ENCODE measurements at regions not wholly inside any gene's neighbourhood (a gene's known extent, or its start where the extent isn't known, plus 50 kb on each side); places are given as distances from the start of the nearest gene placed in this dataset.

DNA sequence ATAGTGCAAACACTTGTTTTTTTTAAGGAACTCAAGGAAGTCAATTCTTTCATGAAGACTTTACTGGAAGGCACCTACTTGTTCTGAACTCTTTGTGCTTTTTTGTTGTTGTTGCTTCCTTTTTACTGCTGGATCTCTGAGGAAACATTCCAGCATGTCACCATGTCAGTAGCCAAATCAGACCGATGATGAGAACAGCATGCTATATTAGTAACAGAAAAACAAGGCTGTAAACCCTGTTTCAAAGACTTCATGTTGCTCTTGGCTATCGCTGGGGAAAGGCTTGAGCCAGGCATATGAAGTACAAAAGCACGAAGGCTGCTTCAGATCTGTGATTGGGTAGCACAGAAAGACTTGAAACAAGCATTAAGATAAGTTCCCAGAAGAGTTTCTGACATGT lies 125.6 kb upstream of the SLC5A12 start:
- H3K4me2 ChIP-seq (ENCODE audit: low read length): no peak overlapping the region
- no peaks in the 10 kb centered on the region for H3F3A ChIP-seq (ENCODE audit: insufficient read depth, low read length)
- no peaks in the 10 kb centered on the region for H3K36me3 ChIP-seq (ENCODE audit: insufficient read depth, low read length)
- no peaks in the 10 kb centered on the region for H4K20me1 ChIP-seq (ENCODE audit: insufficient read depth, low read length)
- H3K27me3 ChIP-seq (ENCODE audit: insufficient read depth, low read length): no peaks in the 10 kb centered on the region
- H3K79me2 ChIP-seq (ENCODE audit: insufficient read depth, low read length): no peaks in the 10 kb centered on the region
- 0 out of 2 replicates have a peak overlapping the region, but pooled peaks have one; percentile 49 for H2AFZ ChIP-seq (ENCODE audit: low read length)
- H3K27ac ChIP-seq (ENCODE audit: low read depth, low read length, poor library complexity, severe bottlenecking): peak overlapping the region; percentile 21
- H3K9me3 ChIP-seq (ENCODE audit: low read length): no peaks in the 10 kb centered on the region
- no peak overlapping the region for H3K9ac ChIP-seq (ENCODE audit: low read length)
- no peaks in the 10 kb centered on the region for H3K9me2 ChIP-seq (ENCODE audit: low read depth, low read length)
- no peak overlapping the region for H3K4me3 ChIP-seq (ENCODE audit: low read depth, low read length, poor library complexity, severe bottlenecking)
- TF ChIP-seq EZH2 (IDR thresholded peaks at IDR 0.05; ENCODE audit: borderline replicate concordance, low read length): no peak
- peaks cover 45% of the 10 kb centered on the region for H3K4me1 ChIP-seq (ENCODE audit: insufficient read depth, low read length, severe bottlenecking)

DNA sequence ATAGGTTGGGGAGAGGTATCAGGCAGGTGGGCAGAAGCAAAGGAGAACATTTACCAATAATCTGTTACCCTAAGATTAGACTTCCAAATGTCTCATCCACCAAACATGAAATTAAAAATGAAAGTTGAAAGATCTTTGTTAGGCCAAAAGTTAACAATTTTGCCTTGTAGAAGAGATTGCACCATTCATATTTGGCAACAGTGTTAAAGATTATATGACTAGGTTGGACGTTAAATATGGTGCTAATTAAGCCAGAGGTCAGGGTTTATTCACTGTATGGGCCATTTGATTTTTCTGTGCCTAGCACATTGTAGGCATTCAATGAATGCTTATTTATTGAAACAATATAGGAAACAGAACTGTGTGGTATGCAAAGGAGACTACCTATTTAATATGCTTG lies 126.1 kb upstream of the SLC5A12 start:
- Histone ChIP-seq H3K9me2 (ENCODE audit: low read depth, low read length) (no peaks in the 10 kb centered on the region), H2AFZ (ENCODE audit: low read length) (no peak overlapping the region), H3K27ac (ENCODE audit: low read depth, low read length, poor library complexity, severe bottlenecking) (peak overlapping the region; percentile 21), H4K20me1 (ENCODE audit: insufficient read depth, low read length) (no peaks in the 10 kb centered on the region), H3F3A (ENCODE audit: insufficient read depth, low read length) (no peaks in the 10 kb centered on the region), H3K27me3 (ENCODE audit: insufficient read depth, low read length) (no peaks in the 10 kb centered on the region), H3K9me3 (ENCODE audit: low read length) (no peaks in the 10 kb centered on the region), H3K9ac (ENCODE audit: low read length) (no peak overlapping the region), H3K4me2 (ENCODE audit: low read length) (no peak overlapping the region), H3K36me3 (ENCODE audit: insufficient read depth, low read length) (no peaks in the 10 kb centered on the region), H3K4me3 (ENCODE audit: low read depth, low read length, poor library complexity, severe bottlenecking) (no peak overlapping the region), H3K4me1 (ENCODE audit: insufficient read depth, low read length, severe bottlenecking) (peaks cover 41% of the 10 kb centered on the region), H3K79me2 (ENCODE audit: insufficient read depth, low read length) (no peaks in the 10 kb centered on the region)
- TF ChIP-seq, protein P1, sequence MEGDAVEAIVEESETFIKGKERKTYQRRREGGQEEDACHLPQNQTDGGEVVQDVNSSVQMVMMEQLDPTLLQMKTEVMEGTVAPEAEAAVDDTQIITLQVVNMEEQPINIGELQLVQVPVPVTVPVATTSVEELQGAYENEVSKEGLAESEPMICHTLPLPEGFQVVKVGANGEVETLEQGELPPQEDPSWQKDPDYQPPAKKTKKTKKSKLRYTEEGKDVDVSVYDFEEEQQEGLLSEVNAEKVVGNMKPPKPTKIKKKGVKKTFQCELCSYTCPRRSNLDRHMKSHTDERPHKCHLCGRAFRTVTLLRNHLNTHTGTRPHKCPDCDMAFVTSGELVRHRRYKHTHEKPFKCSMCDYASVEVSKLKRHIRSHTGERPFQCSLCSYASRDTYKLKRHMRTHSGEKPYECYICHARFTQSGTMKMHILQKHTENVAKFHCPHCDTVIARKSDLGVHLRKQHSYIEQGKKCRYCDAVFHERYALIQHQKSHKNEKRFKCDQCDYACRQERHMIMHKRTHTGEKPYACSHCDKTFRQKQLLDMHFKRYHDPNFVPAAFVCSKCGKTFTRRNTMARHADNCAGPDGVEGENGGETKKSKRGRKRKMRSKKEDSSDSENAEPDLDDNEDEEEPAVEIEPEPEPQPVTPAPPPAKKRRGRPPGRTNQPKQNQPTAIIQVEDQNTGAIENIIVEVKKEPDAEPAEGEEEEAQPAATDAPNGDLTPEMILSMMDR (IDR thresholded peaks at IDR 0.05; ENCODE audit: low read length): no peak
- TF ChIP-seq EZH2 (IDR thresholded peaks at IDR 0.05; ENCODE audit: borderline replicate concordance, low read length): no peak

DNA sequence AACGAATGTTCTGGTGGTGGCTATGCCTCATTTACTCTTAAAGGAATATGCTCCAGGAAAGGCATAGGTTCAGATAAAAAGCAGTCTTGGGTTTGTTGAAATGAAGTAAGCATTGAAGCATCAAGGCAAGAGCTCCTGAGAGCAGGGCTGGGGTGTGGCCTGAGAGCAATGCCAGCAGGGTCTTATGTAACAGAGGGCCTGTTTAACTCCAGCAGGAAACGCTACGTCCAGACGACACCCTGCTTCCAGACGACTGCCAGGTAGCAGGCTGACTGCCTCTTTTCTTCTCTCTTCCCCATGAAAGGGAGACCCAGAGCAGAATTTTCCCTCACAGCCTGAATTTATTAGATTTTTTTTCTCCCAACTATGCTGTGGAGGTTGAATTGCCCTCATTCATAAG lies 127.2 kb upstream of the SLC5A12 start:
- Histone ChIP-seq H4K20me1 (ENCODE audit: insufficient read depth, low read length) (no peaks in the 10 kb centered on the region), H3K79me2 (ENCODE audit: insufficient read depth, low read length) (no peaks in the 10 kb centered on the region), H3K36me3 (ENCODE audit: insufficient read depth, low read length) (no peaks in the 10 kb centered on the region), H3K27ac (ENCODE audit: low read depth, low read length, poor library complexity, severe bottlenecking) (peak overlapping the region; percentile 28), H3K9ac (ENCODE audit: low read length) (peak overlapping the region; percentile 25; the same call in 1 of the 2 replicates), H2AFZ (ENCODE audit: low read length) (0 out of 2 replicates have a peak overlapping the region, but pooled peaks have one; percentile 18), H3K4me2 (ENCODE audit: low read length) (no peak overlapping the region; the same call in 1 of the 2 replicates), H3K27me3 (ENCODE audit: insufficient read depth, low read length) (no peaks in the 10 kb centered on the region), H3K9me3 (ENCODE audit: low read length) (no peaks in the 10 kb centered on the region), H3K9me2 (ENCODE audit: low read depth, low read length) (no peaks in the 10 kb centered on the region), H3K4me3 (ENCODE audit: low read depth, low read length, poor library complexity, severe bottlenecking) (no peak overlapping the region), H3F3A (ENCODE audit: insufficient read depth, low read length) (no peaks in the 10 kb centered on the region), H3K4me1 (ENCODE audit: insufficient read depth, low read length, severe bottlenecking) (peaks cover 45% of the 10 kb centered on the region)
- TF ChIP-seq, protein P1 (IDR thresholded peaks at IDR 0.05; ENCODE audit: low read length): no peak
- no peak for TF ChIP-seq EZH2 (IDR thresholded peaks at IDR 0.05; ENCODE audit: borderline replicate concordance, low read length)

DNA sequence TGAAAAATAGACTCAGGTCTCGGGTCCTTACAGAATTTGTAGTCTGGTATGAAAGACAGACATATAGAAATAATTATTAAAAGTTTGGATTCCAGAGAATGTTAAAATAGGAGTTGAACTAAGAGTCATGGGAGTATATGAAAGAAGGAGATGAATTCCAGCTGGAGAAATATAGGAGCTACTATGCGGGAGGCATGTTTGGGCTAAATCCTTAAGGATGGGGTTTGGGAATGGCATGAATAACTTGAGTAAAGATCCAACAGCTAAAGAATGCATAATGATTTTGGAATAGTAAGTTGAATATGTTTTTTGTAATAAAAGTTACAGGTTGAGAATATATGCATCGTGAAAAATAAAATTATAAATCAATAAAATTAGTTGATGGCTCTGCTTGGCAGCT lies 129.4 kb upstream of the SLC5A12 start:
- H3K4me2 ChIP-seq (ENCODE audit: low read length): no peak overlapping the region
- H3F3A ChIP-seq (ENCODE audit: insufficient read depth, low read length): no peaks in the 10 kb centered on the region
- no peak for TF ChIP-seq EZH2 (IDR thresholded peaks at IDR 0.05; ENCODE audit: borderline replicate concordance, low read length)
- TF ChIP-seq, protein P1 (IDR thresholded peaks at IDR 0.05; ENCODE audit: low read length): no peak
- no peaks in the 10 kb centered on the region for H3K36me3 ChIP-seq (ENCODE audit: insufficient read depth, low read length)
- no peaks in the 10 kb centered on the region for H3K9me3 ChIP-seq (ENCODE audit: low read length)
- H4K20me1 ChIP-seq (ENCODE audit: insufficient read depth, low read length): no peaks in the 10 kb centered on the region
- H3K79me2 ChIP-seq (ENCODE audit: insufficient read depth, low read length): no peaks in the 10 kb centered on the region
- H3K9me2 ChIP-seq (ENCODE audit: low read depth, low read length): no peaks in the 10 kb centered on the region
- H2AFZ ChIP-seq (ENCODE audit: low read length): no peak overlapping the region
- peaks cover 64% of the 10 kb centered on the region for H3K4me1 ChIP-seq (ENCODE audit: insufficient read depth, low read length, severe bottlenecking)
- peak overlapping the region; percentile 28 for H3K27ac ChIP-seq (ENCODE audit: low read depth, low read length, poor library complexity, severe bottlenecking)
- H3K27me3 ChIP-seq (ENCODE audit: insufficient read depth, low read length): no peaks in the 10 kb centered on the region
- no peak overlapping the region for H3K4me3 ChIP-seq (ENCODE audit: low read depth, low read length, poor library complexity, severe bottlenecking)
- H3K9ac ChIP-seq (ENCODE audit: low read length): no peak overlapping the region
